Naive thymus-derived CD8-positive, alpha-beta T cell (primary cell): ENCODE measurements at regions not wholly inside any gene's neighbourhood (a gene's known extent, or its start where the extent isn't known, plus 50 kb on each side); places are given as distances from the start of the nearest gene placed in this dataset.

Source experiments
- ATAC-seq, 2 donors: fragments of 150-1000 bp; cut with Tn5 transposase in 1 of 2; sonication (Bioruptor Pico), chemical (Tn5 transposase) in 1 of 2; 1 replicate in 1 of 2; 2 replicates in 1 of 2; pipeline ENCODE4 v1.10.0; 2021; ENCODE audit warnings: mild to moderate bottlenecking in 2 of 2, moderate library complexity in 2 of 2
- POLR2A ChIA-PET: fragments of 350-600 bp; sonication (Branson Sonifier 250); formaldehyde crosslinking; loops from one replicate; lab custom pipeline; 2021; ENCODE audit warnings: antibody characterized with exemption; lab: Charles Lee
- DNase-seq, 10 donors: peaks; one replicate each; pipeline versions ENCODE4 v3.0.0 to v3.0.0-alpha.2; 2020 to 2022
- H3K27ac Mint-ChIP-seq, 10 donors: one replicate each; pipeline ENCODE4 v1.8.0; 2020 to 2022; ENCODE audit warnings: mild to moderate bottlenecking in 10 of 10, mixed read lengths in 10 of 10, moderate library complexity in 4 of 10, inconsistent platforms in 1 of 10
- H3K27me3 Mint-ChIP-seq, 5 donors: one replicate each; pipeline ENCODE4 v1.8.0; 2021 to 2022; ENCODE audit warnings: mixed read lengths in 5 of 5
- H3K36me3 Mint-ChIP-seq, 3 donors: one replicate each; pipeline ENCODE4 v1.8.0; 2020 to 2022; ENCODE audit warnings: mixed read lengths in 3 of 3, mild to moderate bottlenecking in 2 of 3, inconsistent platforms in 1 of 3
- H3K4me1 Mint-ChIP-seq, 4 donors: one replicate each; pipeline ENCODE4 v1.8.0; 2021 to 2022; ENCODE audit warnings: mixed read lengths in 4 of 4
- H3K4me3 Mint-ChIP-seq, 10 donors: one replicate each; pipeline ENCODE4 v1.8.0; 2020 to 2022; ENCODE audit warnings: mild to moderate bottlenecking in 10 of 10, mixed read lengths in 10 of 10, moderate library complexity in 6 of 10, inconsistent platforms in 1 of 10
- H3K9me3 Mint-ChIP-seq, 9 donors: one replicate each; pipeline ENCODE4 v1.8.0; 2020 to 2022; ENCODE audit warnings: mixed read lengths in 9 of 9, mild to moderate bottlenecking in 3 of 9, inconsistent platforms in 1 of 9, moderate library complexity in 1 of 9

- POLR2A ChIA-PET: no interaction called here
- H3K4me1 Mint-ChIP-seq: no peaks in the 10 kb centered on the region
Observed at GRCh38 chr4:149933883-149934282, 118.2 kb upstream of the IQCM start.

GRCh38 chr4:149949381-149949780, 128.9 kb upstream of the DCLK2 start:
- POLR2A ChIA-PET: no interaction called here
- Mint-ChIP-seq H3K27ac (no peak overlapping the region), H3K4me3 (no peak overlapping the region), H3K36me3 (no peaks in the 10 kb centered on the region), H3K4me1 (no peaks in the 10 kb centered on the region), H3K9me3 (no peaks in the 10 kb centered on the region), H3K27me3 (peaks cover 2 to 18% (median 9%) of the 10 kb centered on the region in 5 donors)
- DNase-seq: no peak
- no peak for ATAC-seq

More at GRCh38 chr4:149933883-149934282, 118.2 kb upstream of the IQCM start:
- no peak for ATAC-seq
- no peaks in the 10 kb centered on the region for H3K36me3 Mint-ChIP-seq
- no peak overlapping the region for H3K27ac Mint-ChIP-seq
- peaks cover 0 to 5% (median 0%) of the 10 kb centered on the region in 9 donors for H3K9me3 Mint-ChIP-seq
- peaks cover 2 to 17% (median 5%) of the 10 kb centered on the region in 5 donors for H3K27me3 Mint-ChIP-seq
- no peak overlapping the region for H3K4me3 Mint-ChIP-seq
- no peak for DNase-seq

- H3K27me3 Mint-ChIP-seq: peaks cover 0 to 18% (median 9%) of the 10 kb centered on the region in 5 donors
- DNase-seq: no peak
- H3K4me1 Mint-ChIP-seq: no peaks in the 10 kb centered on the region
- H3K36me3 Mint-ChIP-seq: no peaks in the 10 kb centered on the region
- no peak overlapping the region for H3K4me3 Mint-ChIP-seq
- ATAC-seq: no peak
- H3K27ac Mint-ChIP-seq: no peak overlapping the region
- POLR2A ChIA-PET: no interaction called here
- H3K9me3 Mint-ChIP-seq: no peaks in the 10 kb centered on the region
Observed at GRCh38 chr4:149951152-149951900, 126.9 kb upstream of the DCLK2 start.

- DNase-seq (no peak), ATAC-seq (no peak)
- Mint-ChIP-seq H3K4me3 (no peak overlapping the region), H3K27me3 (peaks cover 0 to 15% (median 6%) of the 10 kb centered on the region in 5 donors), H3K9me3 (no peaks in the 10 kb centered on the region), H3K36me3 (no peaks in the 10 kb centered on the region), H3K4me1 (no peaks in the 10 kb centered on the region), H3K27ac (no peak overlapping the region)
- POLR2A ChIA-PET: no interaction called here
Observed at GRCh38 chr4:149952101-149952500, 126.1 kb upstream of the DCLK2 start.

- H3K27me3 Mint-ChIP-seq: peaks cover 0 to 15% (median 6%) of the 10 kb centered on the region in 5 donors
- POLR2A ChIA-PET: no interaction called here
- no peak overlapping the region for H3K27ac Mint-ChIP-seq
- no peaks in the 10 kb centered on the region for H3K4me1 Mint-ChIP-seq
- no peak for DNase-seq
- ATAC-seq: no peak
- H3K4me3 Mint-ChIP-seq: no peak overlapping the region
- no peaks in the 10 kb centered on the region for H3K36me3 Mint-ChIP-seq
- no peaks in the 10 kb centered on the region for H3K9me3 Mint-ChIP-seq
Observed at GRCh38 chr4:149952716-149953115, 125.5 kb upstream of the DCLK2 start.

- ATAC-seq (no peak), DNase-seq (no peak)
- Mint-ChIP-seq H3K4me1 (no peaks in the 10 kb centered on the region), H3K36me3 (no peaks in the 10 kb centered on the region), H3K4me3 (no peak overlapping the region), H3K27ac (no peak overlapping the region), H3K27me3 (peaks cover 3 to 17% (median 6%) of the 10 kb centered on the region in 5 donors), H3K9me3 (no peaks in the 10 kb centered on the region)
- POLR2A ChIA-PET: no interaction called here
Observed at GRCh38 chr4:149955780-149956390, 122.4 kb upstream of the DCLK2 start.

GRCh38 chr4:149956678-149957077, 121.6 kb upstream of the DCLK2 start:
- POLR2A ChIA-PET: no interaction called here
- H3K4me1 Mint-ChIP-seq: no peaks in the 10 kb centered on the region
- no peak overlapping the region for H3K27ac Mint-ChIP-seq
- no peak overlapping the region for H3K4me3 Mint-ChIP-seq
- peaks cover 3 to 14% (median 7%) of the 10 kb centered on the region in 5 donors for H3K27me3 Mint-ChIP-seq
- H3K9me3 Mint-ChIP-seq: no peaks in the 10 kb centered on the region
- H3K36me3 Mint-ChIP-seq: no peaks in the 10 kb centered on the region
- no peak for ATAC-seq
- DNase-seq: no peak

GRCh38 chr4:149961876-149962597, 116.2 kb upstream of the DCLK2 start:
- ATAC-seq: no peak
- Mint-ChIP-seq H3K27ac (peak overlapping the region in 1 of 10 donors; percentile 0), H3K36me3 (no peaks in the 10 kb centered on the region), H3K4me3 (no peak overlapping the region), H3K4me1 (no peaks in the 10 kb centered on the region), H3K27me3 (peaks cover 4 to 34% (median 5%) of the 10 kb centered on the region in 5 donors), H3K9me3 (no peaks in the 10 kb centered on the region)
- DNase-seq: no peak
- POLR2A ChIA-PET: interaction anchor here (0.7 kb wide), 1 partner anchor 98 kb away, joined by 3 read pairs; no protein-coding TSS in a partner anchor

- no peak overlapping the region for H3K4me3 Mint-ChIP-seq
- ATAC-seq (no peak), DNase-seq (no peak)
- H3K27me3 Mint-ChIP-seq: peaks cover 6 to 36% (median 10%) of the 10 kb centered on the region in 5 donors
- H3K27ac Mint-ChIP-seq: no peak overlapping the region
- POLR2A ChIA-PET: no interaction called here
- H3K36me3 Mint-ChIP-seq: no peaks in the 10 kb centered on the region
- H3K9me3 Mint-ChIP-seq: no peaks in the 10 kb centered on the region
- H3K4me1 Mint-ChIP-seq: no peaks in the 10 kb centered on the region
Observed at GRCh38 chr4:149964001-149964796, 114.0 kb upstream of the DCLK2 start.

GRCh38 chr4:149965206-149965605, 113.0 kb upstream of the DCLK2 start:
- no peak overlapping the region for H3K27ac Mint-ChIP-seq
- POLR2A ChIA-PET: no interaction called here
- H3K36me3 Mint-ChIP-seq: no peaks in the 10 kb centered on the region
- H3K27me3 Mint-ChIP-seq: peaks cover 7 to 36% (median 11%) of the 10 kb centered on the region in 5 donors
- ATAC-seq: no peak
- no peaks in the 10 kb centered on the region for H3K9me3 Mint-ChIP-seq
- no peak for DNase-seq
- H3K4me1 Mint-ChIP-seq: no peaks in the 10 kb centered on the region
- no peak overlapping the region for H3K4me3 Mint-ChIP-seq

- POLR2A ChIA-PET: no interaction called here
- H3K9me3 Mint-ChIP-seq: peaks cover 0 to 2% (median 0%) of the 10 kb centered on the region in 9 donors
Observed at GRCh38 chr4:149972407-149972806, 105.8 kb upstream of the DCLK2 start.

GRCh38 chr4:149973181-149973580, 105.1 kb upstream of the DCLK2 start:
- Mint-ChIP-seq H3K27me3 (peaks cover 0 to 12% (median 4%) of the 10 kb centered on the region in 5 donors), H3K36me3 (no peaks in the 10 kb centered on the region), H3K4me3 (no peak overlapping the region), H3K9me3 (peaks cover 0 to 2% (median 0%) of the 10 kb centered on the region in 9 donors), H3K4me1 (no peaks in the 10 kb centered on the region), H3K27ac (no peak overlapping the region)
- no peak for ATAC-seq
- DNase-seq: no peak
- POLR2A ChIA-PET: interaction anchor here (0.6 kb wide), 1 partner anchor 16 kb away, joined by 4 read pairs; no protein-coding TSS in a partner anchor

More at GRCh38 chr4:149972407-149972806, 105.8 kb upstream of the DCLK2 start:
- no peaks in the 10 kb centered on the region for H3K36me3 Mint-ChIP-seq
- peaks cover 0 to 12% (median 4%) of the 10 kb centered on the region in 5 donors for H3K27me3 Mint-ChIP-seq
- DNase-seq (no peak), ATAC-seq (no peak)
- H3K27ac Mint-ChIP-seq: no peak overlapping the region
- H3K4me1 Mint-ChIP-seq: no peaks in the 10 kb centered on the region
- H3K4me3 Mint-ChIP-seq: no peak overlapping the region
